ENCODE measurements at regions not wholly inside any gene's neighbourhood (a gene's known extent, or its start where the extent isn't known, plus 50 kb on each side); places are given as distances from the start of the nearest gene placed in this dataset.

- TF ChIP-seq ZFHX2 (tag by site-specific recombination; conservative IDR thresholded peaks at IDR 0.05) = no peak
- no peak for TF ChIP-seq ZNF280D (tag by site-specific recombination; IDR thresholded peaks at IDR 0.05)
- no peak for TF ChIP-seq ZNF776 (tag by site-specific recombination; IDR thresholded peaks at IDR 0.05; ENCODE audit: borderline replicate concordance)
- TF ChIP-seq ZNF544 (tag by site-specific recombination; IDR thresholded peaks at IDR 0.05) = no peak
- TF ChIP-seq ZNF518A (tag by site-specific recombination; conservative IDR thresholded peaks at IDR 0.05; ENCODE audit: low read depth) = no peak
- TF ChIP-seq ZBTB44 (tag by site-specific recombination; IDR thresholded peaks at IDR 0.05) = no peak
- no peak for TF ChIP-seq ZNF433 (tag by site-specific recombination; IDR thresholded peaks at IDR 0.05; ENCODE audit: low read depth)
- TF ChIP-seq ZNF214 (tag by site-specific recombination; IDR thresholded peaks at IDR 0.05; ENCODE audit: borderline replicate concordance) = no peak
- TF ChIP-seq REST (tag by site-specific recombination; IDR thresholded peaks at IDR 0.05) = no peak
- TF ChIP-seq ZNF221 (tag by site-specific recombination; IDR thresholded peaks at IDR 0.05; ENCODE audit: borderline replicate concordance) = no peak
- no peak for TF ChIP-seq ZNF37A (tag by site-specific recombination; IDR thresholded peaks at IDR 0.05)
- TF ChIP-seq GLIS1 (tag by site-specific recombination; IDR thresholded peaks at IDR 0.05) = no peak
- TF ChIP-seq YY1 (tag by site-specific recombination; IDR thresholded peaks at IDR 0.05) = no peak
- no peak for TF ChIP-seq ZBTB7A (tag by site-specific recombination; IDR thresholded peaks at IDR 0.05; ENCODE audit: low read depth)
- ChIA-PET POLR2A (no interaction called here), CTCF (interaction anchor here (0.6 kb wide), 1 partner anchor 146 kb away, joined by 5 read pairs; no protein-coding TSS in a partner anchor)
- no peak overlapping the region for H3K4me3 ChIP-seq (ENCODE audit: low read depth, low read length)
- H3K4me1 ChIP-seq (ENCODE audit: control insufficient read depth, insufficient read depth, low read length) = no peaks in the 10 kb centered on the region
- H3K36me3 ChIP-seq (ENCODE audit: control insufficient read depth in 2 of 2, insufficient read depth in 1 of 2, low read length in 2 of 2) = no peaks in the 10 kb centered on the region
- no peaks in the 10 kb centered on the region for H3K9me3 ChIP-seq (ENCODE audit: control insufficient read depth, insufficient read depth, low read depth, low read length)
- no peak overlapping the region for H3K27ac ChIP-seq (ENCODE audit: extremely low read depth, low read depth, low read length)
Measured at GRCh38 chr4:77525538-77525937, 80.1 kb upstream of the CXCL13 start.
